NCI-H1417 treated with DMSO at 0.1 percent for 48 hours (cell line): ENCODE measurements at regions not wholly inside any gene's neighbourhood (a gene's known extent, or its start where the extent isn't known, plus 50 kb on each side); places are given as distances from the start of the nearest gene placed in this dataset.
"Not testable (repeated sequence)": the region's sequence is repeated elsewhere in the genome, so short reads cannot be mapped to it uniquely, and the experiment has no call there.

Source experiments
- DNase-seq: peaks from one replicate; lab custom pipeline; 2025; lab: John Stamatoyannopoulos, UW

GRCh38 chr5:90338712-90339372, 70.7 kb downstream of the CETN3 start:
- DNase-seq = no peak

DNA sequence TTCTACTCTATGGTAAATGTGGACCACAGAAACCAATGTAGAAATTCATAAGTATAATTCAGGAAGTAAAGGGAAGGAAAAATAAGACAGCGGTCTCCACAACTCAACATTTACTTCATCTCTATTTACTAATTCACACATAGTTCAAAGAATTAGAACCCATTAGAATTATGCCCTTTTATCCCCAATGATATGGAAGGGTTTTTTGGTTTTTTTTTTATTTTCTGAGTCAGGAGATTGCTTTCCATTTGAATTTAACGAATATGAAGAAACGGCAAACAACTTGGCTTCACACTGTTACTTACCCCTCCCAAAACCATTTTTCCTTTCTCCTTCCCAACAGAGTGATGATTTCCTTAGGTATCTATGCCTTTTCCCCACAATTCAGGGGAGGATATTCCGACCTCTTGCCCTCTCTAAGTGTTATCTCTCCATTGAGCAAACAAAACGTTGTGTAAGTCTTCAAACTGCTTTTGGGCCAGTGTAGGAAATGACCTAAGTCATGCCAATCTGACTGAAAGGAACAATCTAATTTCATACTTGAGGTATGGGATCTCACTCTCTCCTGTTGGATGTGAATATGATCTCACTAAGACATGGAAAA, 72.0 kb downstream of the CETN3 start:
- no peak for DNase-seq

- no peak for DNase-seq
These were observed 72.8 kb downstream of the CETN3 start for GRCh38 chr5:90336752-90337151.

DNA sequence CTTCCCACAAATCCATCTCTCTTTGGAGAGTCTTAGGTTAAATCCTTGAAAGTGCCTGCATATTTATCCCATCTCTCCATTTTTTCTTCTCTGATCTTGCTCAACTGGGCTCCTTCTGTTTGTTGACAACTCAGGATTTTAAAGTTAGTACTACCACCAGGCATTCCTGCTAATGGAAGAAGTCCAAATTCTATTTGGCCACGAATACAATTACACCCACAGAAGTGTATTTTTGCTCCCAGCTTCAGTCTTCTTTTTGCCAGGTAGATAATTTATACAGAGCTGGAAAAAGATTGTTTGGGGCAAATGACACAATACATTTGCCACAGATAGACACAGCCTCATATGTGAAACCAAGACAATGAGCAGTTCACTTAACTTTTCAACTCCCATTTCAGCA, 74.8 kb downstream of the CETN3 start:
- DNase-seq = no peak

DNA sequence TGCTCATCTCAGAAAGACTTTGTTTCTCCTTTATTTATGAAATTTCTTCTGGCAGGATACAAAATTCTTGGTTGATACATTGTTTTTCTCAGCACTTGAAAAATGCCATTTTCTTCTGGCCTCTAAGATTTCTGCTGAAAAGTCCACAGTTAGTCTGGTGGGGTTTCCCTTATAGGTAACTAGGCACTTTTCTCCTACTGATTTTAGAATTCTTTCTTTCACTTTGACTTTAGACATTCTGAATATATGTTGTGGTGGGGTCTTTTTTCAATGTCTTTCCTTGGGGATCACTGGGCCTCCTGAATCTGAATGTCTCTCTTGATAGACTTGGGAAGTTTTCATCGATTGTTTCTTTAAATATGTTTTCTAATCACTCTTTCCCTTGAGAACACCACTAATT, 79.6 kb downstream of the CETN3 start:
- DNase-seq = no peak

GRCh38 chr5:90326995-90327394, 82.6 kb downstream of the CETN3 start:
- DNase-seq = no peak

- no peak for DNase-seq
These were observed 84.5 kb downstream of the CETN3 start for GRCh38 chr5:90325093-90325492.

- DNase-seq = not testable (repeated sequence)
These were observed 89.2 kb downstream of the CETN3 start for GRCh38 chr5:90320348-90320747.

DNA sequence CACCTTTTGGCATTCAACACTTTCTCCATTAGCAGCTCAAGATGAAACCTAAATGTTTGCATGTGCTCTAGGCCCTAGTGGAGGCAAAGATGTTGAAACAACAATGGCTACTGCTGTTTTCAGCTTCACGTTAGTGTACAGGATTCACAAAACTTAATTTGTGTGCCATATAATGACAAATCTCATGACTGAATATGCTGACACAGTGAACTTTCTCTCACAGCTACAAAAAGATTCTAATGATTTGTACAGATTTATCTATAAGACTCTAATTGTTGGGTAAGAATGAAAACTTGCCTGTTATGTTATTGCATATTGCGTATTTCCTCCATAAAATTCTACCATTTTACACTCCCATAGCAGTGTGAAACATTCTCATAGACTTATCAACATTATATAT, 97.5 kb downstream of the CETN3 start:
- DNase-seq = no peak

DNA sequence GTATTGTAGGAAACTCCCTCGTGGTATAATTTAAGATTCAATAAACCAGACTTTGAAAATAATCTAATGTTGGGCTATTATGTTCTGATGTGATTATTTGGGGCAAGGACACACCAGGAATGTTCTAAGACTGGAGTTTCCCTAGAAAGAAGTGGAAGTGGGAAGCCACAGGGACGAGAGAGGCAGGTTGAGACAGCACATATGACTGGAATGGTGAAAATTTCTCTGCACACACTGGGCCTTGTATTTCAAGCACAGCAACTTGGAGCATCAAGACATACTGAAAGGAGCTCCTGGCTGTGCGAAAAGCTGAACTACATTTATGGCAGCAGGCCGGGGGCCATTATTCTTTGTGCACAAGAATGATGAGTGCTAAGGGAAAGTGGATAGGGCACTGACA, 98.2 kb downstream of the CETN3 start:
- DNase-seq = no peak

DNA sequence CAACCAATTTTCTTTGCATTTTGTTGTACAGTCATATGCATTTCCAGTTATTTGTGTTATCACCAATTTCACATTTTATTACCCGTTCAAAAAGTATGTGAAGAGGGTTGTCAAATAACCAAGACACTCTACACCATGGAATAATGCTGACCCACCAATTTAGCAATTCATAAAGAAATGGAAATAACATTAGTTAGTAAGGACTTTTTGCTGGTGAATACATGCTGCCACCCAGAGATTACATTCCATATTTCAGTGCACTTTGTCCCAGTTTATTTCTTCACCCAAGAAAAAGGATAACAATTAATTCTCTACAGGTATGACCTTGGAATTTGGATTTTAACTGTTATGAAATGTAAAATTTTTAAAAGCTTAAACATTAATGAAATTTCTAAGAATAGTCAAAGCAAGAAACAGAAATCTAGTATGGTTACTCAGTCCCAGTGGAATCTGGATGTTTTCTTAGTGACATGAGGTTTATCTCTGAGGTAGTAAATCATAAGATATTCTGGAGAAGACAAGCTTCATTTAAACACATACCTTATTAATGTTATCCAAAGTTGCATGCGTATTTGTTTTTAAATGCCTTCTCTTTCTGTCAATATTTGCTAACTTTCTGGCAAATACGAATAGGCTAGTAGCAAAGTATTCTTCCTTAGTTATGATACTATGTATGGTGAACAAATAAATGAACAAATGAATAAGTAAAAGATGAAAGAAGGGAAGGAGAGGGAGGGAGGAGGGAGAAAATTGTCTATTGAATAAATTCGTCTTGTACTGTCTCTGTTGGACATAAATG, 100.6 kb downstream of the CETN3 start:
- no peak for DNase-seq

DNA sequence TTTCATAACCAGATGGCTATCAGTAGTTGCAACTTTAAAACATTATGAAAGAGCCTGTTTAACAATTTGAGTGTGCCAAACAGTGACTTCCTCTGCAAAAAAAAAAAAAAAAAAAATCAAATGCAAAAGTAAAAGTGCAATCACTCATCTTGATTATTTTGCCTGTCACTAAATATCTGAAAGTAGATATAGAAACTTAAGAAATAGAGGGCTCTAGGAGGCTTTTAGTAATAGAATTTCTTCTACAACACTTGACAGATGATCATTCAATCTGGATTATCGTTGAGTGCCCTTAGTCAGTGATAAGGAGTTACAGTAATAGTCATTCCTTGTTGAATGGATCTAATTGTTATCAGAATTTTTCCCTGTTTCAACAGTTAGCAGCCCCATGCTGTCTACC, 101.8 kb downstream of the CETN3 start:
- no peak for DNase-seq

GRCh38 chr5:90307322-90307721, 102.2 kb downstream of the CETN3 start:
- no peak for DNase-seq

GRCh38 chr5:90306613-90307012, 102.9 kb downstream of the CETN3 start:
- no peak for DNase-seq

DNA sequence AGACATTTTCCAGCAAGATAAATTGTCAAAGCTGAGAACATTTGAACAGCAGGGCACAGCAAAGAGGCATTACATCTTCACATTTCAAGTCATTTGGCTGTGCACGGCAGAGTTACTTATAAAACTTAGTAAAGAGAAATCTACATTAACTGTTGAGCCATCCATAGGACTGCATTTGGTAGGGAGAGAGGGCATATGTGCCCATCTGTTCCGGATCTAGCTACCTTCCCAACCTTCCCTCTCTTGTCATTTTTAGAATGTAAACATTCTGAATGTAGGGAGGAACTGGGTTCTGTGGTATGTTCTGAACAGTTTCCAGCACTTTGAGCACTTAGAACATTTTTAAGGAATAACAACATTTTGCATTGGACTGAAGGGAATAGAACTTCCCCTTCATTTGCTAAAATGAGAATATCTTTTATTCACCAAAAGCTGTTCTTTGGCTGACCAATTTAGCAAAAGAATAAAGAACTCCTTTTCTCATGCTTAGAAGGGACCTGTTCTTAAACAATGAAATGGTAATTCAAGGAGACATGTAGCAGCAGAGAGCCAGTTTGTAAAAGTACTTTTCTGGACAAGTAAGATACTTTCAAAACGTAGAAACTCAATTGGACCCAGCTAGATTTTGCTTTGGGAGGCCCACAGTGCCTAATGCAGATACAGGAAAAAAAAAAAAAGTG, 104.4 kb downstream of the CETN3 start:
- DNase-seq = no peak

GRCh38 chr5:90301248-90301647, 108.3 kb downstream of the CETN3 start:
- DNase-seq = no peak

DNA sequence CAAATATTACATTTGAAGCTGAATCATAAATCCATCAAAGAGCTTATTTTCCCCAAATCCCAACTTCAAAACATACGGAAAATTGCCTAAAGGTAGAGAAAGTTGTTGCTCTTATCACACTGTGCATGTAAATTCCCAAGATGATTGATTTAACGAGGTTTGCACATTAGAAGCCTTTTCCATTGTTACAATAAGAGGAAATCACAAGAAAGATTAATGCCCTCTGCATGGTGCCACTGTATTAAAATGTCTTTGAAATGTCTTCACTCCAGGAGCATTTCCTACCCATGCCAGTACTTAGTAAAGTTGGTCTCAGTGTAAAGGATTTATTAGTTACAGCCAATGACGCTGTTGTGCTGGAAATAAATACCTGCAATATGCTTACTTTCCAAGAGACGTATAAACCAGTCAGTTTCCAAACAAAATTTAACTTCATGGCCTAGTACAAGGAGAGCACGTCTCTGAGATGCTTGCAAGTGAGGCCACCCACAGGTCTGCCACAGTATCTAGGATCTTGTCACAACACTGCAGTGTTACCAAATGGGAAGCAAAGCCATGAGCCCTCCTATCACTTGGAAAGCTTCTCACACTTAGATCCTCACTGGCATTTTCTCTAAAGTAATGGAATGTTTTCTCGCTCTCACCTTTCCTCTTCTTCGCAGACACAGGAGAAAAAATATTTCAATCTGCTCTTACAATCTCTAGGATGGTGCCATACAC, 112.4 kb downstream of the CETN3 start:
- DNase-seq = no peak

GRCh38 chr5:90294604-90295003, 115.0 kb downstream of the CETN3 start:
- no peak for DNase-seq

- no peak for DNase-seq
These were observed 115.6 kb downstream of the CETN3 start for GRCh38 chr5:90293931-90294330.

- DNase-seq = no peak
These were observed 118.9 kb downstream of the CETN3 start for GRCh38 chr5:90290648-90291047.

- no peak for DNase-seq
These were observed 119.7 kb downstream of the CETN3 start for GRCh38 chr5:90289837-90290236.

- no peak for DNase-seq
These were observed 122.5 kb downstream of the CETN3 start for GRCh38 chr5:90287036-90287435.
